HL-60 (cell line): ENCODE measurements at regions not wholly inside any gene's neighbourhood (a gene's known extent, or its start where the extent isn't known, plus 50 kb on each side); places are given as distances from the start of the nearest gene placed in this dataset.
"Not testable (repeated sequence)": the region's sequence is repeated elsewhere in the genome, so short reads cannot be mapped to it uniquely, and the experiment has no call there.

Experiments
- DNase-seq, 2 experiments: peaks; one replicate each; pipeline ENCODE4 v3.0.0-alpha.2; 2010 to 2020; ENCODE audit warnings: low read depth in 1 of 2, low spot score in 1 of 2
- H3K27ac ChIP-seq: fragments of 250-450 bp; sonication (Bioruptor Pico); replicated peaks from 2 replicates; pipeline ENCODE4 v1.5.1; 2020; ENCODE audit warnings: mild to moderate bottlenecking, moderate library complexity
- H3K27me3 ChIP-seq: fragments of 250-450 bp; sonication (Bioruptor Pico); 2 replicates; pipeline ENCODE4 v1.5.1; 2021; ENCODE audit warnings: mild to moderate bottlenecking, moderate library complexity; ENCODE audit not compliant: insufficient read depth, poor library complexity, severe bottlenecking
- H3K4me3 ChIP-seq: replicated peaks from 2 replicates; pipeline ENCODE4 v1.5.1; 2011; ENCODE audit warnings: mild to moderate bottlenecking, control low read depth, low read length; ENCODE audit not compliant: insufficient read depth
- GABPA ChIP-seq: IDR thresholded peaks from 2 replicates; pipeline ENCODE4 v1.6.1; 2012; ENCODE audit warnings: low read depth
- POLR2AphosphoS5 ChIP-seq: IDR thresholded peaks from 2 replicates; pipeline ENCODE4 v1.6.1; 2012; ENCODE audit warnings: low read depth
- SPI1 ChIP-seq: IDR thresholded peaks from 2 replicates; pipeline ENCODE4 v1.6.1; 2012; ENCODE audit warnings: low read depth, mild to moderate bottlenecking, borderline replicate concordance
- TF ChIP-seq, protein P1 (sequence below): IDR thresholded peaks from one replicate; pipeline ENCODE4 v1.5.1; 2011; ENCODE audit warnings: low read length, control low read depth, inconsistent platforms; ENCODE audit not compliant: insufficient read depth
- TF ChIP-seq, protein P2 (sequence below): IDR thresholded peaks from 2 replicates; pipeline ENCODE4 v1.6.1; 2012; ENCODE audit warnings: low read depth; ENCODE audit not compliant: insufficient replicate concordance

DNA sequence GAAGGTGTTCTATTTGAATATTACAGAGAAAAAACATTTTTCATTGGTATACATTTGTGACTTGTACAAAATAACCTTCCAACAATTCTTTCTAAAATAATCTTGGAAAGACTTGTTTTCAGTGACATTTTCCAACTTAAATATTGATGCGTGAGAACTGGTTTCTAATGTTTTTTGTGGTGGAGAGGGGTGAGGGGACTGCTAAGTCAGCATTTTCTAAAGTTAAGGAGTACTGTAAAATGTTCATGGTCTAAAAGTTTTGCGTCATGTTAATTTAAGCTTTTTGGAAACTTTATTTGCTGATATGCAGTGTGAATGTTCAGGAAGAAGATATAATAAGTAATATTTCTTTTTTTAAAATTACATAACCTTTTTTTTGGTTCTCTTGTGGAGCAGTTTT, 229.3 kb downstream of the MAGEB5 start:
- DNase-seq: no peak
- Histone ChIP-seq H3K27ac (no peak overlapping the region), H3K27me3 (no peaks in the 10 kb centered on the region), H3K4me3 (no peak overlapping the region)
- TF ChIP-seq SPI1: no peak
- TF ChIP-seq, protein P1, sequence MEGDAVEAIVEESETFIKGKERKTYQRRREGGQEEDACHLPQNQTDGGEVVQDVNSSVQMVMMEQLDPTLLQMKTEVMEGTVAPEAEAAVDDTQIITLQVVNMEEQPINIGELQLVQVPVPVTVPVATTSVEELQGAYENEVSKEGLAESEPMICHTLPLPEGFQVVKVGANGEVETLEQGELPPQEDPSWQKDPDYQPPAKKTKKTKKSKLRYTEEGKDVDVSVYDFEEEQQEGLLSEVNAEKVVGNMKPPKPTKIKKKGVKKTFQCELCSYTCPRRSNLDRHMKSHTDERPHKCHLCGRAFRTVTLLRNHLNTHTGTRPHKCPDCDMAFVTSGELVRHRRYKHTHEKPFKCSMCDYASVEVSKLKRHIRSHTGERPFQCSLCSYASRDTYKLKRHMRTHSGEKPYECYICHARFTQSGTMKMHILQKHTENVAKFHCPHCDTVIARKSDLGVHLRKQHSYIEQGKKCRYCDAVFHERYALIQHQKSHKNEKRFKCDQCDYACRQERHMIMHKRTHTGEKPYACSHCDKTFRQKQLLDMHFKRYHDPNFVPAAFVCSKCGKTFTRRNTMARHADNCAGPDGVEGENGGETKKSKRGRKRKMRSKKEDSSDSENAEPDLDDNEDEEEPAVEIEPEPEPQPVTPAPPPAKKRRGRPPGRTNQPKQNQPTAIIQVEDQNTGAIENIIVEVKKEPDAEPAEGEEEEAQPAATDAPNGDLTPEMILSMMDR: no peak
- no peak for TF ChIP-seq POLR2AphosphoS5
- TF ChIP-seq GABPA: no peak
- TF ChIP-seq, protein P2, sequence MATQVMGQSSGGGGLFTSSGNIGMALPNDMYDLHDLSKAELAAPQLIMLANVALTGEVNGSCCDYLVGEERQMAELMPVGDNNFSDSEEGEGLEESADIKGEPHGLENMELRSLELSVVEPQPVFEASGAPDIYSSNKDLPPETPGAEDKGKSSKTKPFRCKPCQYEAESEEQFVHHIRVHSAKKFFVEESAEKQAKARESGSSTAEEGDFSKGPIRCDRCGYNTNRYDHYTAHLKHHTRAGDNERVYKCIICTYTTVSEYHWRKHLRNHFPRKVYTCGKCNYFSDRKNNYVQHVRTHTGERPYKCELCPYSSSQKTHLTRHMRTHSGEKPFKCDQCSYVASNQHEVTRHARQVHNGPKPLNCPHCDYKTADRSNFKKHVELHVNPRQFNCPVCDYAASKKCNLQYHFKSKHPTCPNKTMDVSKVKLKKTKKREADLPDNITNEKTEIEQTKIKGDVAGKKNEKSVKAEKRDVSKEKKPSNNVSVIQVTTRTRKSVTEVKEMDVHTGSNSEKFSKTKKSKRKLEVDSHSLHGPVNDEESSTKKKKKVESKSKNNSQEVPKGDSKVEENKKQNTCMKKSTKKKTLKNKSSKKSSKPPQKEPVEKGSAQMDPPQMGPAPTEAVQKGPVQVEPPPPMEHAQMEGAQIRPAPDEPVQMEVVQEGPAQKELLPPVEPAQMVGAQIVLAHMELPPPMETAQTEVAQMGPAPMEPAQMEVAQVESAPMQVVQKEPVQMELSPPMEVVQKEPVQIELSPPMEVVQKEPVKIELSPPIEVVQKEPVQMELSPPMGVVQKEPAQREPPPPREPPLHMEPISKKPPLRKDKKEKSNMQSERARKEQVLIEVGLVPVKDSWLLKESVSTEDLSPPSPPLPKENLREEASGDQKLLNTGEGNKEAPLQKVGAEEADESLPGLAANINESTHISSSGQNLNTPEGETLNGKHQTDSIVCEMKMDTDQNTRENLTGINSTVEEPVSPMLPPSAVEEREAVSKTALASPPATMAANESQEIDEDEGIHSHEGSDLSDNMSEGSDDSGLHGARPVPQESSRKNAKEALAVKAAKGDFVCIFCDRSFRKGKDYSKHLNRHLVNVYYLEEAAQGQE: no peak

DNA sequence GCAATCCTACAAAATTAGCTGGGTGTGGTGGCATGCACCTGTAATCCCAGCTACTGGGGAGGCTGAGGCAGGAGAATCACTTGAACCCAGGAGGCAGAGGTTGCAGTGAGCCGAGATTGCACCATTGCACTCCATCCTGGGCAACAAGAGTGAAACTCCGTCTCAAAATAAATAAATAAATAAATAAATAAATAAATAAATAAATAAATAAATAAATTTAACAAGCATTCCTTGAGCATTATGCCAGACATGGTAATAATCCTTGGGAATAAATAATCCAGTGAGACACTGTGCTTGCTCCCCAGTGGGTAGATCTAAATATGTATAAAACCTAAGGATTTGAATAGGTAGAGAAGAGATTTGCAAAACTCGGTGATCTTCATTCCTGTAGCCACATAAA, 228.4 kb downstream of the MAGEB5 start:
- not testable (repeated sequence) for DNase-seq, H3K4me3 ChIP-seq, H3K27me3 ChIP-seq, H3K27ac ChIP-seq

DNA sequence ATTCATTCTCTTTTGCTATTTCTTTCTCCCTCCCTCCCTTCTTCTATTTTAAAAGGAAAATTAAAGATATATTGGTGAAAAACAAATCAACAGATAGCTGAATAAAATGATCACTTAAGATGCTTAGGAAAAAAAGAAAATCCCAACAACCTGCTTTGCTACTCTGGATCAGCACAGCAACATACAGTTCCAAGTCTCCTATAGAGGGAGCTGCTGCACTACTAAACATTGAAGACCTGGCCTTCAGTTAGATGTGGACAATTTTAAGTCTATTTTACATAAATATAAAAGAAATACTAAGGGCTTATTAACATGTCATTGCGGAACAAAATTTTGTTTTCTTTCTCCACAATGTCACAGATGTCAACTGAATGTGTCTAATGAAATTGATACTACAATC, 226.4 kb downstream of the MAGEB5 start:
- Histone ChIP-seq H3K27ac (no peak overlapping the region), H3K4me3 (no peak overlapping the region), H3K27me3 (no peaks in the 10 kb centered on the region)
- peak in 1 of 2 experiments; percentile 35 for DNase-seq
- TF ChIP-seq GABPA (no peak), POLR2AphosphoS5 (no peak), SPI1 (no peak)
- TF ChIP-seq, protein P2: no peak
- TF ChIP-seq, protein P1: no peak

DNA sequence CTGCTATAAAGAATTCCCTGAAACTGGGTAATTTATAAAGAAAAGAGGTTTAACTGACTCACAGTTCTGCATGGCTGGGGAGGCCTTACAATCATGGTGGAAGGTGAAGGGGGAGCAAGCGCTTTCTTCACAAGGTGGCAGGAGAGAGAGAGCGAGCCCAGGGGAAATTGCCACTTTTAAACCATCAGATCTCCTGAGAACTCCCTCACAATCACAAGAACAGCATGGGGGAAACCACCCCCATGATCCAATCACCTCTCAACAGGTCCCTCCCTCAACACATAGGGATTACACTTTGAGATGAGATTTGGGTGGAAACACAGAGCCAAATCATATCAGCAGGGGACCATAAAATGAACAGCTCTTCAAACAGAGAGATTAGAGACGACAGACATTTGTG, 198.6 kb downstream of the MAGEB5 start:
- DNase-seq: no peak
- Histone ChIP-seq H3K4me3 (no peak overlapping the region), H3K27ac (no peak overlapping the region), H3K27me3 (no peaks in the 10 kb centered on the region)
- TF ChIP-seq, protein P2: no peak
- TF ChIP-seq, protein P1: no peak
- TF ChIP-seq GABPA: no peak
- no peak for TF ChIP-seq POLR2AphosphoS5
